Neural progenitor cell (in vitro differentiated cells): ENCODE measurements at regions not wholly inside any gene's neighbourhood (a gene's known extent, or its start where the extent isn't known, plus 50 kb on each side); places are given as distances from the start of the nearest gene placed in this dataset.

Source experiments
- CTCF ChIP-seq: fragments of 200-600 bp; sonication (generic); IDR thresholded peaks from 2 replicates; pipeline ENCODE4 v1.5.1; 2017; ENCODE audit warnings: antibody characterized with exemption, mild to moderate bottlenecking
- EZH2 ChIP-seq: fragments of 200-600 bp; sonication (generic); IDR thresholded peaks from 2 replicates; pipeline ENCODE4 v1.6.1; 2017; ENCODE audit warnings: antibody characterized with exemption, mild to moderate bottlenecking, moderate library complexity
- EZH2phosphoT487 ChIP-seq: fragments of 200-600 bp; sonication (generic); IDR thresholded peaks from 2 replicates; pipeline ENCODE4 v1.6.1; 2017; ENCODE audit warnings: antibody characterized with exemption

DNA sequence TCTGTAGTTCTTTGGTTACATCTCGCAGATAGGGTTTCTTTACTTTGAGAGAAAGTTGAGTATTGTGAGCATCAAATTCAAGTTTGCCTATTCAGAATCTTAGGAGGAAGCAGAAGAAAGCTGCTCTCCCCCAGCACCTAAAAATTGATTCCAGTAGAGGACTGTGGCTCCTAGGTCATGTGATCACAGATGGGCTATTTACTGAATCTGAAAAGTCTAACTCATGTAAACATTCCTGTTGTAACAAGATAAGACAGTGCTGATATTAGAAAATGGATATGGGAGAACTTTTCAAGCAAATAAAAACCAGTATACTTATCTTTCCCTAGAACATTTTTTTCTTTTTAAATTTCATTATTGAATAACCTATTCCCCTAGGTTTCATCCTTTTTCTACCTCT lies 308.4 kb upstream of the SLITRK3 start:
- no peak for TF ChIP-seq EZH2
- no peak for TF ChIP-seq CTCF
- no peak for TF ChIP-seq EZH2phosphoT487
